ENCODE measurements at regions not wholly inside any gene's neighbourhood (a gene's known extent, or its start where the extent isn't known, plus 50 kb on each side); places are given as distances from the start of the nearest gene placed in this dataset.

DNA sequence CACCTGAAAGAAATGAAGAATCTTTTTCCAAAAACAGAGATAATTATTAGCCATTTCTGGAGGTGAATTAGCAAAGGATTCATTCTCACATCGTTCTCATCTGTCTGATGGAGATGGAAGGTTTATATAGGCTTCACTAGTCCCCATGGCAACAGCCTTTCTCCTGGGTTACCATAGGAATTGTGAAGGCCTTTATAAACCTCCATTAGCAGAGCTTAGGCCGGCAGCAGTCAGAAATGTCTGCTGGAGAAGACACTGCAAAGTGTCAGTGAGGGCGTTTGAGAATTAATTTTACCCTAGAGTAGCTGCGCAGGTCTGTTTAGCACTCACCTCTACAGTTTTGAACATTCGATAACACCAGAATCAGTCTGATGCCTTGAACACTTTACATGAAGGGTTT, 290.4 kb upstream of the NR4A3 start:
- DNase-seq (ENCODE audit: low read depth in 2 of 2), result no peak

DNA sequence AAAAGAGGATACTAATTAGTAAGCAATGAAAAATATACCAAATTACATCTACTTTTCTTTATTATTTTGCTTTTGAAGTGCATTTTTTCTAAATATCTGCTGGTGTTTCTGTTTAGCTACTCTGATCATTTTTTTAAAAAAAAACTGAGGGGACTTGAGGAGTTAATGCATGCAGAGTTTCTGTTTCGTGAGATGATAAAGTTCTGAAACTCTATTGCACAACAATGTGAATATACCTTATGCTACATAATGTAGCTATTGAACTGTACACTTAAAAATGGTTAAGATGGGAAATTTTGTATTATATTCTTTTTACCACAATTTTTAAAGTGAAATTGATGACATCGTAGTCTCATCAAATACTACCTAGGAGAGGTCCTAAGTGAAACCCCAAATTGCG, 288.3 kb upstream of the NR4A3 start:
- no peak for DNase-seq (ENCODE audit: low read depth in 2 of 2)

DNA sequence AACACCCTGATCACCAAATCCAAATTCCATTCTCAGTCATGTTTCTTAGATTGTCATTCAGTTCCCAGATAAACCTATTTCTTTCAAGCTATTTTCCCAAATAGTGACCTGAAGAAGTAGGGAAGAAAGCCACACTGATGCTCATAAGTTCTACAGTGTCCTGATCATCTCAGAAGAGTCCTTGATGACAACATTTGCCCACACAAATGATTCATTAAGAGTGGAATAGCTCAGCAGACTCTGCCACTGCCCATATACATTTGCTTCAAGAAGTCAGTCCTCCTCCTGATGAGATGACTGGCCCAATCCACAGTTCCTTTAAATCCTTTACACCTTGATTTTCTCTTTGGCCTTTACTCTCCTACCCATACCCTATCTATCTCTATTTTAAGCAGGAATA, 283.7 kb upstream of the NR4A3 start:
- no peak for DNase-seq (ENCODE audit: low read depth in 2 of 2)

DNA sequence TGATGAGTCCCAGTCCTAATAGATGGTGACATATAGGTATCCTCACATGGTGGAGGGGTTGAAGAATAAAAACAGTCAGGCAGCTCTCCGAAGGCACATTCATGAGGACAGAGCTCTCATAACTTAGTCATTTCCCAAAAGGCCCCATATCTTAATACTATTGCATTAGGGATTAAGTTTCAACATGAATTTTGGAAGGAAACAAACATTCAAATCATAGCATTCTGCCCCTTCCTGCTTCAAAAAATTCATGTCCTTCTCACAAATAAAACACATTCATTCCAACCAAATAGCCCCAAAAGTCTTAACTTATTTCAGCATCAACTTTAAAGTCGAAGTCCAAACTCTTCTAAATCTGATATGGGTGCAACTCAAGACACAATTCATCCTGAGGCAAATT, 277.2 kb upstream of the NR4A3 start:
- no peak for DNase-seq (ENCODE audit: low read depth in 2 of 2)

DNA sequence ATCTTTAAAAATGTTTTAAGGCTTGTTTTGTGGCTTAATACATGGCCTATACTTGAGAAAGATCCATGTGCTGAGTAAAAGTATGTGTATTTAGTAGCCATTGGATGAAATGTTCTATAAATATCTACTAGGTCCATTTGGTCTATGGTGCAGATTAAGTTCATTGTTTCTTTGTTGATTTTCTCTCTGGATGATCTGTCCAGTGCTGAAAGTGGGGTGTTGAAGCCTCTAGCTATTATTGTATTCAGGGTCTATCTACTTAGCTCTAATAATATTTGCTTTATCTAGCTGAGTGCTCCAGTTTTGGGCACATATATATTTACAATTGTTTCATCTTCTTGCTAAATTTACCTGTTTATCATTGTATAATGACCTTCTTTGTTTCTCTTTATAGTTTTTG, 272.2 kb upstream of the NR4A3 start:
- no peak for DNase-seq (ENCODE audit: low read depth in 2 of 2)

DNA sequence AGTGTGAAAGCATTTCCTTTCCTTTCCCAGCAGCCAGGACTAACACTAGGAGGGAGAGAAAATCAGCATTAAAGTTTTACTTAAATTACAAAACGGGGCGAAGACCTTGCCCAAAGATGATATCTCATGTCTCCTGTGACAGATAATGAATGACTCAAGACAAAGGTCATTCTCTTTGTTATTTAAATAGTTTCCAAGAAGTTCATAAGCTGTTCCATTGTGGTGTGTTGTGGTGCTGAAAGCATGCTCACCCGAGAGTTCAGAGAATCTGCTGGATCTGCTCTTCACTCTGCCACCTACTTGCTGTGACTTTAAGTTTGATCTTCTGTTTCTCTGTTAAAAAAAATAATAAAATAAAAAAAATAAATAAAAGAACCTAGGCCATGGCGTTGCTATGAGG, 265.9 kb upstream of the NR4A3 start:
- no peak for DNase-seq (ENCODE audit: low read depth in 2 of 2)

DNA sequence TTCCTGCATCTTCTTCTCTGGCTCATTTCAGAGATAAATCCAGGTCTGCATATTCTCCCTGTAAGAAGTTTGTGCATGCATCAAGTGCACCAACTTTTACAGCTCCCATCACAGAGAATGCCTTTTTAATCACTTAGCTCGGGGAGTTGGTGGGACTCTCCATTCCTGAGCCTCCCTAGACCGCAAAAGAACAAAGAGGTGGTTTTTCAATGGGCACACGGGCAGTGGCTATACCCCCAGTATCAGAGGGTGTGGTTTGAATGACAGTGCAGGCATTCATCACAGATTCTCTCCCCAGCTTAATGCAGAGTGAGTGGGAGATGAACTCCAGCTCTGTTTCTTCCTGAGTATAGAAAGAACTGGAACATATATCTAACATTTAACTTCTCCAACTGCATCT, 264.7 kb upstream of the NR4A3 start:
- DNase-seq (ENCODE audit: low read depth in 2 of 2), result no peak

DNA sequence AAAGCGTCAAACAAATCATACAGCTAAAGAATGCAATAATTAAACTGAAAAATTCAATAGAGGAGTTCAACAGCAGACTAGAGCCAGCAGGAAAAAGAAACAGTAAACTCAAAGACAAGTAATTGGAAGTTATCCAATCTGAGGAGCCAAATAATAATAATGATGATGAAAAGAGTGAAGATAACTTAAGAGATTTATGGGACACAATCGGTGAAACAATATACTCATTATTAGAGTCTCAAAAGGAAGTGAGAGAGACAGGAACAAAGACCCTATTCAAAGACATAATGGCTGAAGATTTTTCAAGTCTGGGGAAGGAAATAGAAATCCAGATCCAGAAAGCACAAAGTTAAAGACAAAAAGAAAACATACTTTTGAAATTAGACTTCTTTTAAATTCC, 263.9 kb upstream of the NR4A3 start:
- DNase-seq (ENCODE audit: low read depth in 2 of 2), result no peak

DNA sequence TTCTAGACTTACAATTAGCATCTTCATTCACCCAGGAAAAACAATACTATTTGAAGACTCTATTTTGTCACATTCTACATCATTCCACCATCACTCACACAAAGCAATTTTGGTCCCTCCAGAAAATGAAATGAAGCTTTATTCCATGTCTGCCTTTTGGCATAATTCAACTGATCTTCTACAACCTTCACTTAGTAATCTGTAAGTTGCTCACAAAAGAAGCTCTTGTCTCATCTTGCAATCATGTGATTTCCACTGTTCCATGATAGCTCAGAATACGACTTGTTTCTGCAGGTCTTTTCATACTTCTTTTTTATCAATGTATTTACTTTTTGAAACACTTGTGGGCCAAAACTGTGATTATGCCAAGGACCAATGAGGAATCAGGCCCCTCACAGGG, 261.9 kb upstream of the NR4A3 start:
- DNase-seq (ENCODE audit: low read depth in 2 of 2), result no peak

DNA sequence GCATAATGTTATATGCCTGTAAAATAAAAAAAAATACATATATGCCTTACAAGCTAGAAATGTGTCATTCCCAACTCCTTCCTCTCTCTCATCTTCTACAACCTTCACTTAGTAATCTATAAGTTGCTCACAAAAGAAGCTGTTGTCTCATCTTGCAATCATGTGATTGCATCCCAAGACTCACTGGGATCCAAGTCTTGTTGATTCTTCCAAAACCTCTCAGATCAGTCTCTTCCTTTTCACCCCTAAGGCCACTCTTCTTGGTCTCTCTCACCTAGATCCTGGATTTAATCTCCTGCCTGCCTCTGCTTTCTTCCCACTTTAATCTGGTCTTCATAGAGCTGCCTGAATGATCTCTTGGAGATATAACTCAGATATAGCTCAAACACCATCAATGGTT, 261.1 kb upstream of the NR4A3 start:
- DNase-seq (ENCODE audit: low read depth in 2 of 2), result no peak

DNA sequence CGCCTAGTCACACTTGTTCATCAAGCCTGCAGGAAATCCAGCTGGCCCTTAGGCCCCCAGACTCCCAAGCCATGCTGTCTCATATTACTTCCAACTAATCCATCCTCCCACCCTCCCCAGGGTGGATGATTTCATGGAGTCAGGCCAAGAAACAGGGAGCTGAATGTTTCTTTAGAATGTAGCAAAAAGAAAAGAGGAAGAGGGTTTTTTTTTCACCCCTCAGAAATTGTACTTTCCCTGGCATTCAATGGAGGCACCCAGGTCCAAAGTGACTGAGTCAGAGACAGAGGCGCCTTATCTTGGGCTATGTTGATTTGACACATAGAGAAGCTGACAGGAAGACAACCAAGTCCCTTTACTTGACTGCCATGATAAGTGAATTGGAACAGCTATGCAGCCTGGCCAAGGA, 260.2 kb upstream of the NR4A3 start:
- no peak for DNase-seq (ENCODE audit: low read depth in 2 of 2)

DNA sequence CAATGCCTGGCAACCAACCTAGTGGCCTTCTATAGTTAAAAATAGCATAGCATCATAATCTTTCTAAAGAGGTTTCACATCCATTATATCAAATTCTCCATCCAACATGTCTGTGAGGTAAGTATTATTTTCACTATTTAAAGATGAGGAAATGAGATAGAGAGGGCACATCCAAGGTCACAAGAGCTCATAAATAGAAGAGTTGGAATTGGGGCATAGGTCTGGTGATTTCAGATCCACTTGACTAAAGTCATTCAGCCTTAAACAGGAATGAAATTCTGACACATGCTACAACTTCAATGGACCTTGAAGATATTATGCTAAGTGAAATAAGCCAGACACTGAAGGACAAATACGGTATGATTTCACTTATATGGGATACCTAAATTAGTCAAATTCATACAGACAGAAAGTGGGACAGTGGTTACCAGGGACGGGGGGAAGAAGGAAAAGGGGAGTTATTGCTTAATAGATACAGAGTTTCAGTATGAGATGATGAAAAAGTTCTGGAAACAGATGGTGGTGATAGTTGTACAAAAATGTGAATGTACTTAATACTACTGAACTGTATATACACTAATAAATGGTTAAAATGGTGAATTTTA, 259.6 kb upstream of the NR4A3 start:
- no peak for DNase-seq (ENCODE audit: low read depth in 2 of 2)

DNA sequence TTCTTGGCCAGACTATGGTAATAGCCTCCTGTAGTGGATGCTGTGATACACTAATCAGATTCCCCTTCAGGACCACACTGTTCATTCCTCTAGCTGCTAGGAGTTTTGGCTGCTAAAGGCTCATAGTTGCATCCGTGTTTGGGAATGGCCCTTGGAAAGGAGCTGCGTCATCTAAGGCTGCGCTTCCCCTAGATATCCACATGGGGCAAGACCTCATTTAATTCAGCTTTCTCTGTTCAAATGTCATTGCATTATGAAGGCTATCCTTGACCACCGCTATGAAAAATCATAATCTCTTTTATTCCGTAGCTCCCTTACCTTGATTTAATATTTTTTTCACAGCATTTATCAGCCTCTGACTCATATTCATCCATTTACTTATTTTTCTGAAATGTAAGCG, 258.3 kb upstream of the NR4A3 start:
- no peak for DNase-seq (ENCODE audit: low read depth in 2 of 2)

DNA sequence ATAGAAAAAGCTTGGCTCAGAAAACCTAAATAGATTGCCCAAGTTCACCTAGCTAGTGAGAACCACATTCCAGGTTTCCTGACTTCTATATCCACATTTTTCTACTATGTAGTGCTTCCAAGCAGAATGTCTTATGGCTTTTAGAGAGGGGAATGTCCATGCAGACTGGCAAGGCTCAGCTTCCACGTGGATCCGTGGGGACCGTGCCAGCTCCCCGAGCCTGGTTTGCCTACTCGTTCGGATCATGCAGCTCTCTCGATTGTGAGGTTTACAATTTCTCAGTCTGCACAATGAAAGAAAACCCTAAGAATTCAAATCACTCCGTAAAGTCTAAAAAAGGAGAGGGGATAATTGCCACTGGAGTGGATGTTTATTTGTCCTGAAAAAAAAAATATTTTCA, 256.5 kb upstream of the NR4A3 start:
- no peak for DNase-seq (ENCODE audit: low read depth in 2 of 2)

DNA sequence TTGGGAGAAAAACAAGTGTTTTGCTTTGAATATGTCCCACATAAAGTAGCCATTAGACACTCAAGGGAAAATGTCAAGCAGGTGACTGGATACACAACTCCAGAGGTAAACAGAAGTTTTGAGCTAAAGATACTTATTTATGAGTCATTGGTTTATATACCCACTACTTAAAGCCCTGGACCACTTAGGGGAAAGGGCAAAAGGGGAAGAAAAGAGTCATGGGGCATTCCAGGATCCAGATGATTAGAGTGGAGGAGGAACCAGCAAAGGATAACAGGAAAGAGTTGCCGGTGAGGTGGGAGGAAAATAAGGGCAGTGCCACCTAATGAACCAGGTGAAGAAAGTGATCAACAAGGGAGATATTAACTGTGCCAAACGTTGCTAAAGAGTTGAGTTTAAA, 254.2 kb upstream of the NR4A3 start:
- no peak for DNase-seq (ENCODE audit: low read depth in 2 of 2)

DNA sequence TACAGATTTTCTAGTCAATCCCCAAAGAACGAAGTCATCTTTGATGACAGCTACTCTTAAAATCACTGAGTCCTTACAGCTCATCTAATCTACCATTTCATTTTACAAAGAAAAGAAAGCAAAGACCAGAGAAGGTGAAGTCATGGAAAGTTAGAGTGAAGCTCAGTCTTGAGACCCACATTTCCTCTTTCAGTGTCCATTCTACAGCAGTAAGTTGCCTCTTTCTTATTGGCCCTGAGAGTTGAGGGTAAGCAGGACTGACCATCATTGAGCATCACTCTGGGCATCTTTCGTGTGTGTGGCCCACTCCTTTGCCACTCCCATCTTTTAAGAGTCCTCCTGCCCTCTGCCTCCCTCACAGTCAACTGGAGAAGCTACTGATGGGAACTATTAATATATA, 251.8 kb upstream of the NR4A3 start:
- DNase-seq (ENCODE audit: low read depth in 2 of 2), result no peak

DNA sequence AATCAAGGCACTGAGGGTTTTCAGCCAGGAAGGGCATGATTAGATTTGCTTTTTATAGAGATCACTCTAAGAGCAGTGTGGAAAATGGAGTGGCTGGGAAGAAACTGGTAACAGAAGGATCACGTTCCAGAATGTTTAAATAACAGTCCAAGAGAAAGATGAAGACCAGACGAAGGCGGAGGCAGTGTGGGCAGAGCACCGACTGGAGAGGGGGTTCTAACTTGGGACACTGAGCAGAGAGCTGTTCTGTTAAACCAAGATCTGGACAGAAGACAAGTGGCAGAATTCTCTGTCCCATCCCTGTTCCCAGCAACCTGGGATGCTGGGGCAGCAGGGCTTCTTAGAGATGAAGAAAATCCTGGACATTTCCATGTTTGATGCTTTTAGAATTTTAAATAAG, 249.1 kb upstream of the NR4A3 start:
- no peak for DNase-seq (ENCODE audit: low read depth in 2 of 2)

DNA sequence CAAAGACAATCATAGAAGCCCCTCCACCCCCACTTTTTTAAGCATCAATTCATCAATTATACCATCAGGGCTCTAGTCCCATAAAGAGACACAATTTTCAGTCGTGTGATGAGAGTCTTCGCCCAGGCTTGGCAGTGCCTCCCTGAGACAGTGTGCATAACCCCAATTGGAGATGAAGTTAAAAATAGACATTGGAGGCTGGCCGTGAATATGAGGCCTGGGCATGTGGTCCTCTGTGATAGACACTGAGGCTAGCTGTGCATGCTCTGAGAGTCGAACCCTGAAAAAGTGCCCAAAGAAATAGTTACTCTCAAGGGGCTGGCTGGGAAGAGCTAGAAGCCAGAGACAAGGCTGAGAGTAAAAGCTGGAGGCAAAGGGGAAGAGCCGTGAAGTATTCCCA, 248.6 kb upstream of the NR4A3 start:
- no peak for DNase-seq (ENCODE audit: low read depth in 2 of 2)

DNA sequence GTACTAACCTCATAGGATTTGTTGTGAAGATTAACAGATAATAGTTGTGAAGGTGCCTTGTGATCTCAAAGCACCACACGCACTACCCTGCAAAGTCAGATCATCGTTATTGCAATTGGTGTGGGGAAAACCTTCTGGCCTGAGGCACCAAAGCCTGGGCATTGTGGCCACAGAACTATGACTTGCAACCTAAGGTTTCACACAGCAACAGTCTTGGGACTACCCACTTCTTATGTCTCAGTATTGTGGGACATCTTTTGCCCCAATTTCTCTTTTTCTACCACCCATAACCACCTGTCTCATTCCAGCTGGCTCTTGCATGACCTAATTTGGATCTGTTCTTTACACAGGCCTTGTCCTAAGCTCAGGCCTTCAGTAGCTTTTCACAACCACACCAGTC, 247.8 kb upstream of the NR4A3 start:
- no peak for DNase-seq (ENCODE audit: low read depth in 2 of 2)

DNA sequence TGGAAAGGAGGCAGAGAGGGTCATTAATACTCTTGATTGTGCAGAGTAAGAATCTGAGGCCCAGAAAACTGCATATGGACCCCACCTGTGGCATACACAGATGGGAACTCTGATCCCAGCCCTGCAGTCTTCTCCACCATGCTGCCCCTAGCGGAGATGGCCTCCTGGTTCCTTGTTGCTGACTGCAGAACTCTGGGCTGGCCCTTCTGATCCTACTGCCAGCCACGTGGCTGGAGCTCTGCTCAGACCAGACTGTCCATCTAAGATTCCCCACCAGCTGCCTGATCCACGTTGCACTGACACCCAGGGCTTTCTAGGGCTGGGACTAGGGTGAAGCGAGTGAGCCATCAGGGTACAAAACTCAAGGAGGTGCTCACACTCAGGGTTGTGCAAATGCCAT, 245.7 kb upstream of the NR4A3 start:
- no peak for DNase-seq (ENCODE audit: low read depth in 2 of 2)

DNA sequence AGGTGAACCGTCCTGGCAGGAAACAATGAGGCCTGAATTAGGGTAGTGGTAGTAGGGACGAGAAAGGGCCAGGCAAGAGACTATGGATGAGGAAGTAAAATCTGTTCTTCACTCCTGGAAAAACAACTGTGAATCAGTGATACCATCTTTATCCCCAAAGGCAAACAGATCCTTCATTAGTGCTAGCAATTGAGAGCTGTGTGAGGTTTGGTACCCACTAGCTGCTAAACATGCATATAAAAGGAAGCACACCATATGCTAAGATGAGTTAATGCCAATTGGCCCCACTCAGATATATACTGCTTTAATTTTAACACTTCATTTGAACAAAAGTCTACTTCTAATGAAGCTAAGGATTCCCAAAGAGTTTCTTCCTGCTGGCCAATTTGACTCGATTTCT, 244.8 kb upstream of the NR4A3 start:
- DNase-seq (ENCODE audit: low read depth in 2 of 2), result no peak

DNA sequence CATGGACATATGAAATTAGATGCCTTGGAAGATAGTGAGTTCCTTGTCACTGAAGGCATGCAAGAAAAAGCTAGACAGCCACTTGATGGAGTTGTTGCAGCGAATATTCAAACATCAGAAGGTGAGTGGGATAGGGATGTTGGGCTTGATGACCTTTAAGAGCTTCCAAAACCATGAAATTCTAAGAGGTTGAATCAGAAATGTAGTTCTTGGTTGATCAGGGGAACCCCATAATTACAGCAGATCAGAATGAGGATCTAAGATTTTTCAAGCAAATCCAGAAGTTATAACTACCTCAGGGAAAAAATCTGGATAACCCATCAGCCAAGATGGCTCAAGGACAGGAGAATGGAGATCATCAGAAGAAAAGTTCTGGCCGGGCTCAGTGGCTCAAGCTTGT, 244.3 kb upstream of the NR4A3 start:
- DNase-seq (ENCODE audit: low read depth in 2 of 2), result no peak

DNA sequence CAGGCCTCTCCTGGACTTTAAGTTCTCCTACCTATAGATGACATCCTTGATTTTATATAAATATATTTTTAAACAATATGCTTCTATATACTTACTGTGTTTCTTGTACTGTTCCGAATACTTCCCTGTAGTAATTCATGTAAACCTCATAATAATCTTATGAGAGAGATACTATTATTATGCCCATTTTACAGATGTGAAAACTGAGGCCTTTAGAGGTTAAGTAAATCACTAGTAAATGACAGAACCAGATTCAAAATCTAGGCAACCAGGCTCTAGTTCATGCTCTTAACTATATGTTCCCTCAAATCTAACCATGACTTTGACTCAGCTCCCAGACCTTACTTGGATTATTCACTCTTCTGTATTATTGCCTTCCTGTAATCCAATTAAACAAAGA, 243.0 kb upstream of the NR4A3 start:
- no peak for DNase-seq (ENCODE audit: low read depth in 2 of 2)

DNA sequence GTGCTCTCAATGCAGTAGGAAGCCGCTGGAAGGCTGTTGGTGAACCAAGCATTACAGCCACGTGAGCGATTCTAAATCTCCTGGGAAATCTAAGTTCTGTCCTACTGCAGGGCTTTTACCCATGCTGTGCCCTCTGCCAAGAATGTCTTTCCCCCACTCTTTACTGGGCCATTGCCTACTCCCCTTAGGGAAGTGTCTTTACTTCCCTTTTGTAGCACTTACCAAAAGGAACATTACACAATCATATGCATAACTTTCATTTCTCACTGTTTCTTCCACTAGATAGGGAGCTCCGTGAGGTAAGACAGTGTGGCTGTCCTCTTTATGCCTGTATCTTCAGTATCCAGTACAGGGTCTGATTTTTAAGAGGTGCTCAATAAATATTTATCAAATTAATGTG, 241.7 kb upstream of the NR4A3 start:
- no peak for DNase-seq (ENCODE audit: low read depth in 2 of 2)

DNA sequence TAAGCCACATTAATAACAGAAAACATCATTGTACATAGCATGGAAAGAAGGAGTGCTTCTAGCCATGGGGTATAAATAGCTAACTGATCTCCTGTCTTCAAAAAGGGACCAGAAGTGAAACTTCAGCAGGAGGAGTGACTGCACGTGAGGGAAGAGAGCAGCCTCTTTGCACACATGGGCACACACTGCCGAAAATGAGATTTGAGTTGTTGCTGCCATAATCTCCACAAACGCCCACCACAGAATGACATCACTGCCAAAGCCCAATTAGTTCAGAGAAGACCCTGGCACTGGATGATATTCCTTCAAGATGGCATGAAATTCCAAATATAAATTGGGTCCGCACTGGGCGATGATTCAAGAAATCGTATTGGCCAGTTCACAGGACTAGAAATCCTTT, 238.9 kb upstream of the NR4A3 start:
- DNase-seq (ENCODE audit: low read depth in 2 of 2), result no peak
